HG03025 (cell line): ENCODE measurements at regions not wholly inside any gene's neighbourhood (a gene's known extent, or its start where the extent isn't known, plus 50 kb on each side); places are given as distances from the start of the nearest gene placed in this dataset.
"Not testable (repeated sequence)": the region's sequence is repeated elsewhere in the genome, so short reads cannot be mapped to it uniquely, and the experiment has no call there.

Experiments used
- ATAC-seq: cut with Tn5 transposase; IDR thresholded peaks from one replicate; pipeline ENCODE4 v1.9.1; 2021; ENCODE audit warnings: mild to moderate bottlenecking, moderate library complexity; ENCODE audit not compliant: unreplicated experiment, low FRiP score

- no peak for ATAC-seq
Measured at GRCh38 chr1:213750231-213751063, 237.3 kb upstream of the PROX1 start.

DNA sequence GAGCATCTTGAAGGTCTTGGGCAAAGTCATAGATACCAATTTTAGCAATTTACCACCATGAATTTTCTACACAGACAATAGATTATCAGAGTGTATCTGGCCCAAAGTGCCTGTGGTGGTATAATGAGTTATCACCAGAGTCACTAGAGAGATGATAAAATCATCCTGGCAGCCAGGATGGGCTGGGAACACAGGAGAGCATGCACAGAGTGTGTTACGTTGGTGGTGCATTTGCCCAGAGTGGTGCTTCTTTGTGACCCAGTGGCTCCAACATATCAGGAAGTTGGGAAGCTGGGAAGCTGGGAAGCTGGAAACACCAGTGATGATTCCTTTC lies 236.7 kb upstream of the PROX1 start:
- no peak for ATAC-seq

DNA sequence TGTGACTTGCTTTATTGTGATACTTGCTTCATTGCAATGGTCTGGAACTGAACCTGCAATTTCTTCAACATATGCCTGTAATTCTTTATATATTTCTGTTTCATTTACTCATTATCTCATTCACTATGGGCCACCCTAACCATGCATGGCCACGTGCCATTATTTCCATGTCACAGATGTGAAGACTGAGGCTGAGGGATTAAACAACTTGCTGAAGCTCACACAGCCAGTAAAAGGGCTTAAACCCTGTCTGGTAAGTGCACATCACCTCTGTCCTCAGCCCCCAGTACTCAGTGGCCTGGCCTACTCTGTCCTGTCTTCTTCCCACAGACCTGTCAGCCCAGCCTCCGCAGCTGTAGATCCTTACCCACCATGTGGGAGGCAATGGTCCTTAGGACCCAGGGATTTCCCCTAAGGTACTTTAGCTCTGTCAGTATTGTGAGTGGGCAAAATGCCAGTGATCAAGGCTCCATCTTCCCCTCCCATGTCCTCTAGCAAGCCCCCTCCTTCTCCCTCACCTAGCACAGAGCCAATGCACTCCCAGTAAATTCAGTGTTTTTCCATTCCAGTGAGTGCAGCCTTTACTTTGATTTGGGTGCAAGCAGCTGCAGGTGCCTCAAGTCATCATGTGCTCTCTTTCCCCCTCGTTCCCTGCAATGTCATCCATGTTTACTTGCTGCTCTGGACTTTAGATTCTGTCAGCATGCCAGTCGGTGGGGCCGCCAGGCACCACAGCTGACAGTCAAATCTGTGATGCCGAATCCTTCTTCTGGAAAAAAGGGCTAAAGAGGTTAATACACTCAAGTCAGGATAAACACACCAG lies 228.2 kb upstream of the PROX1 start:
- no peak for ATAC-seq

DNA sequence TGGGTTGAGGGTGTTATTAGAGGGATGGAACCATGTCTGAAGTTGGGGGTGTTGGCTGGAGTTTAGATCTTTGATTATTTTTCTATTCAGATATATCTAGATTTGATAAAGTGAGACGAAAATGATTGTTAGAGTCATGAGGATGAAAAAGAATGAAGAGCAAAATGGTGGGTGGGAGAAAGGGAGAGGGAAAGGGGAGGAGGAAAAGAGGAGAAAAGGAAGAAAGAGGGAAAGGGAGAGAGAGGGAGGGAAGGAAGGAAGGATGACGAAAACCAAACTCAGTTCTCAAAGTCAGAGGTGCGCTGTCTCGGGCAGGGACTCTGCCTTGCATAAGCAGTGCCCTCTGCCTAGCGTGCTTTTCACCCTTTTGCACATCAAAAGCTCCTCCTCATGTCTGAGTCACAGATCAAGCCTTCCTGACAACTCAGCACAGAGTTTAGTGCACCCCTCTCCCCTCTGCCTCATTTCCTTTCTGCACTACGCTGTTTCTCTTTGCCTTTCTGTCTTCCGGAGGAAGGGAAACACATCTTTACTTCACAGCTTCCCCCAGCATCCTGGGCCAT lies 225.8 kb upstream of the PROX1 start:
- no peak for ATAC-seq

- ATAC-seq, result no peak
Measured at GRCh38 chr1:213767683-213768082, 220.1 kb upstream of the PROX1 start.

DNA sequence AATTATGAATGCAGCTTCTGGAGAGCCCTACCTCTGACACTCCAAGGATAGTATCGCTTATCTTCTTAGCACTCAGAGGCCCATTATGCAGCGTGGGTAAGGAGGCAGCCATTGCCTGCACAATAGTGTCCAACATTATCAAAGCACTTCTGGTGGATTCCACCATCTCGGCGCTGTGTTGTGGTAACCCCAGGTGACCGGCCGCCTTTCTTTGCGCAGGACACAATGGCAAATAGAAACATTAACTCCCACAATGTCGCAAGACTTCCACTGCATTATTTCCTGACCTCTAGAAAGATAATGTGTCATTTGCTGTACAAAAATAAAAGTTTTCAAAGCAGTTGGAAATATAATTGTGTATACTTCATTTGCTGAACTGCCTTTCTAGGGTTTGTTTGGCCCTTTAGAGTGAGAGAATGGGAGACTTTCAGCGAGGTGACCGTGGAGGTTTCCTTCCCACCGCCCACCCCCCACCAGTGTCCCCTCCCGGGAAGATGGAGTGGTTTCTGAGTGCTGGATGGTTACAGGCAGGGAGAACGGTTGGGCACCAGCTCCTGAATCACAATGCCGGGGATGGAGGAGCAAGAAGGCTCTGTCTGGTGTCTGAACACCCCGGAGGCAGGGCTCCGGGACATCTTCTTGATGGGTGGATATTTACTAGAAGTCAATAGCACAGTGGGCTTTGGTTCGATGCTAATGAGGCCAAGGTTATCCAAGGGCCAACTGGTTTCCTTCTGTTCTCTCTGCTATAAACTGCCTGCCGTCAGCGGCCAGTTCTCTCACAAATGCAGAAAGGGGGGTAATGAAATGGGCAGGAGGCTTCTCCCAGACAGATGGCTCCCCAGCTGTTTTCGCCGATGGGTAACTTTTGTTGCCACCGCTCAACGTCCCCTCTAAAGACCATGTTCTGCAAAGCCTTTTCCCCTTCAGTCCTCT lies 215.4 kb upstream of the PROX1 start:
- ATAC-seq, result no peak

GRCh38 chr1:213773975-213774374 lies 213.8 kb upstream of the PROX1 start:
- no peak for ATAC-seq

- ATAC-seq, result no peak
Measured at GRCh38 chr1:213776969-213777368, 210.8 kb upstream of the PROX1 start.

DNA sequence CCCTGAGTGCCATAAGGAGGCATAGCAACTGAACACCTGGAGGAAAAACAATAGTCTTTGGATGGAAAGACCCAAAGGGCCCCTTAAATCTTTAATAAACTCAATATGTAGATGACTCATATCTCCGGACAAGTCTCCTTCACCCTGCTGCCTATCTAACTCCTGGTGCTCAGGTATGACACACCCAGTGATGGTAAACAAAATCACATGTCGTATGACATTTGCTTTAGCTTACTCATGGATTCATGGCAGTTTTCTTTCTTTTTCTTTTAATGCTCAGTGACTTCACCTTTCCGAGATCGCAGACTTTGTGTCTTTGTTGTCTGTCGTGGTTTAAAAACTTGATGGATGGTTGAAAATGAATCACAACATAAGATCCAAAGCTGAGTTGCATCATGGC lies 208.5 kb upstream of the PROX1 start:
- ATAC-seq, result no peak

- no peak for ATAC-seq
Measured at GRCh38 chr1:213782941-213783672, 204.7 kb upstream of the PROX1 start.

DNA sequence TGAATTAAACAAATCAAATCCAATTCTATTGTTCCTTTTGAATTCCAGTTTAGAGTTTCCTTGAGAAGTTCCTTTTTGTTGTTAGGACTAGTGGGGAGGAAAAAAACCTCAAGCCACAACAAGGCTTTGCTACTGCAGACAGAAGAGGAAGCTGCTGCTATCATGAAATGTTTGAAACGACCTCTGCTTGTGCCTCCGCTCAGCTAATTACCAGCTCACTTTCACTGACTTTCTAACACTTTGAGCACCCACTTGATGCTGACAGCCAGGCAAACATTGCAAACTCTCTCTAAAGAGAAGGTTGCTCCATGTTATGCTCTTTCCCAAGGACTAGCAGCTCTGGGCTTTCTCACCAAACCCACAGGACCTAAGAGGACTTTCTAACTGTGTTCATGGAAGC lies 203.9 kb upstream of the PROX1 start:
- no peak for ATAC-seq

- no peak for ATAC-seq
Measured at GRCh38 chr1:213786683-213787082, 201.1 kb upstream of the PROX1 start.

DNA sequence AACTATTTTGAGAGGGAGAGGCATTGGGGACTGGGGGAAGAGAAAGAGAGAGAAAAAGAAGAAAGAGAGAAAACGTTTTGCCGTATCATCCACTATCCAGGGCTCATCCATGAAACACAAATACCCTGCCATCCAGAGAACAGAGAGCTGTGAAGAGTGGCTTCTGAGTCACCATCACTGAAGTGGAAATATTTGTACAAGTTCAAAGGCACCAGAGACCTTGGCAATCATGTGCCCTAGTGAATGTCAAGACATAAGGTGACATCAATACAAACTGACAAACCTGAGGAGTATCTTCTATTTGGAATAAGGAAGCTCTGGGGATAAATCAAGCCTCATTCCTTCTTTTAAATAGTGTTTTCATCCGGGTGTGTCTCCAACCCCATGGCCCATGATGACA lies 197.2 kb upstream of the PROX1 start:
- no peak for ATAC-seq

- ATAC-seq, result no peak
Measured at GRCh38 chr1:213793482-213794067, 194.2 kb upstream of the PROX1 start.

- ATAC-seq, result no peak
Measured at GRCh38 chr1:213796525-213796924, 191.2 kb upstream of the PROX1 start.

GRCh38 chr1:213808288-213808687 lies 179.5 kb upstream of the PROX1 start:
- not testable (repeated sequence) for ATAC-seq

- no peak for ATAC-seq
Measured at GRCh38 chr1:213817156-213817555, 170.6 kb upstream of the PROX1 start.

DNA sequence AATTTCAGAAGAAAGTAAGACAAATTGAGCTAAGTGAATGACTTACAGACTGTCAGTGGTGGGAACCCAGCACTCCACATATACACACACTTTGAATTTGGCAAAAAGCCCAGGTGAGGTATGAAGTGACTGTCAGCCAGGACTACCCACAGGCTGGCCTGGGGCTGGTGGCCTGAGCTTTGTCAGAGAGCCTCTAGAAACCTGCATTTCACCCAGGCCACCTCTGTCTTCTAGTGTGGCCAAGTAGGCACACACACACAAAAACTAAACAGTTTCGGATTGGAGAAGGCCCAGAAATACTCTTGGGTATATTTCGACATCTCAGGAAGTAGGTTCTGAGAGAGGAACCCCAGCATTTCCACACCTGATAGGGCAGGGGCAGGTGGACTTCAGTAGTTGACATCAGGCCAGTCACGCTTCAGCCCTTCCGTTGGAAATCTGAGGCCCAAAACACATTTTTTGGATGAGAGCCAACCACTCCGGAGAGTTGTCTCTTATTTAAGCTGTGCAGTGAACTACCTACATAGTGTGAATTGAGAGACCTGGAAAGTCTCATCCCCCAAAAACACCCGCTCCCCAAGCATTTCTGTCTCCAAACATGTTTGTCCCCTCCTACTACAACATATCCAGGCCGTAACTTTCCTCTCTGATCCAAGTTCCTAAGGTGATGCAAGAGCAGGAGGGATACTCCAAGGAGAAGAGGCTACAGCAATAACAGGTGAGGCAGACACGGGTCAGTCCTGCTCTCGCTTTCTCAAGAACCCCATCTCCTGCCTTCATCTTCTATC lies 167.2 kb upstream of the PROX1 start:
- ATAC-seq, result no peak
